ENCODE measurements at regions not wholly inside any gene's neighbourhood (a gene's known extent, or its start where the extent isn't known, plus 50 kb on each side); places are given as distances from the start of the nearest gene placed in this dataset.

- no peak for DNase-seq
- Histone ChIP-seq H3K4me1 (ENCODE audit: low read depth) (no peaks in the 10 kb centered on the region), H3K36me3 (ENCODE audit: low read depth) (no peaks in the 10 kb centered on the region), H3K4me3 (no peak overlapping the region), H3K9me3 (no peaks in the 10 kb centered on the region)
- TF ChIP-seq CTCF (IDR thresholded peaks at IDR 0.05): no peak
- ATAC-seq: no peak
- intact Hi-C loops (cut with DNase I, micrococcal nuclease): no loop called here
These were observed 118.8 kb upstream of the GALNT15 start for GRCh38 chr3:16055606-16056211.

GRCh38 chr3:16056217-16056616 is 118.3 kb upstream of the GALNT15 start:
- intact Hi-C loops (cut with DNase I, micrococcal nuclease): no loop called here
- ATAC-seq (peak; percentile 56), DNase-seq (no peak)

GRCh38 chr3:16058521-16058920 is 116.0 kb upstream of the GALNT15 start:
- ATAC-seq (no peak), DNase-seq (no peak)
- Histone ChIP-seq H3K36me3 (ENCODE audit: low read depth) (no peaks in the 10 kb centered on the region), H3K9me3 (no peaks in the 10 kb centered on the region), H3K4me3 (no peak overlapping the region), H3K4me1 (ENCODE audit: low read depth) (no peaks in the 10 kb centered on the region)
- intact Hi-C loops (cut with DNase I, micrococcal nuclease): no loop called here
- TF ChIP-seq CTCF (IDR thresholded peaks at IDR 0.05): no peak

More at GRCh38 chr3:16056217-16056616, 118.3 kb upstream of the GALNT15 start:
- H3K4me1 ChIP-seq (ENCODE audit: low read depth): no peaks in the 10 kb centered on the region
- no peak for TF ChIP-seq CTCF (IDR thresholded peaks at IDR 0.05)
- H3K36me3 ChIP-seq (ENCODE audit: low read depth): no peaks in the 10 kb centered on the region
- no peak overlapping the region for H3K4me3 ChIP-seq
- no peaks in the 10 kb centered on the region for H3K9me3 ChIP-seq

- intact Hi-C loops (cut with DNase I, micrococcal nuclease): no loop called here
- no peaks in the 10 kb centered on the region for H3K9me3 ChIP-seq
- no peaks in the 10 kb centered on the region for H3K4me1 ChIP-seq (ENCODE audit: low read depth)
- no peak overlapping the region for H3K4me3 ChIP-seq
- DNase-seq (no peak), ATAC-seq (no peak)
- no peaks in the 10 kb centered on the region for H3K36me3 ChIP-seq (ENCODE audit: low read depth)
- TF ChIP-seq CTCF (IDR thresholded peaks at IDR 0.05): no peak
These were observed 115.4 kb upstream of the GALNT15 start for GRCh38 chr3:16059081-16059537.

GRCh38 chr3:16059711-16060357 is 114.6 kb upstream of the GALNT15 start:
- no peak for TF ChIP-seq CTCF (IDR thresholded peaks at IDR 0.05)
- Histone ChIP-seq H3K9me3 (no peaks in the 10 kb centered on the region), H3K4me3 (no peak overlapping the region), H3K4me1 (ENCODE audit: low read depth) (no peaks in the 10 kb centered on the region), H3K36me3 (ENCODE audit: low read depth) (no peaks in the 10 kb centered on the region)
- DNase-seq (no peak), ATAC-seq (no peak)
- intact Hi-C loops (cut with DNase I, micrococcal nuclease): no loop called here
